Keratinocyte (primary cell): ENCODE measurements at regions not wholly inside any gene's neighbourhood (a gene's known extent, or its start where the extent isn't known, plus 50 kb on each side); places are given as distances from the start of the nearest gene placed in this dataset.

Source experiments
- DNase-seq: peaks from one replicate; pipeline ENCODE4 v3.0.0-alpha.2; 2011; ENCODE audit warnings: low read depth, missing footprints, low spot score
- FAIRE-seq: peaks from 2 replicates; lab custom pipeline; 2011; peaks lifted over from hg19 to GRCh38; lab: Jason Lieb, UNC
- H2AFZ ChIP-seq: 2 replicates; pipeline ENCODE4 v1.6.0; 2012; ENCODE audit warnings: low read length, control low read depth, inconsistent platforms; ENCODE audit not compliant: control insufficient read depth
- H3K27ac ChIP-seq: 2 replicates; pipeline ENCODE4 v1.5.1; 2011; ENCODE audit warnings: low read length; ENCODE audit not compliant: control insufficient read depth, insufficient read depth
- H3K27me3 ChIP-seq: 3 replicates; pipeline ENCODE4 v1.6.0; 2011; ENCODE audit warnings: low read length; ENCODE audit not compliant: control insufficient read depth, insufficient read depth; ENCODE audit errors: extremely low read depth
- H3K36me3 ChIP-seq, 2 experiments: 2 replicates in 1 of 2; 3 replicates in 1 of 2; pipeline ENCODE4 v1.5.1; 2011; ENCODE audit warnings: low read length in 2 of 2, mild to moderate bottlenecking in 1 of 2; ENCODE audit not compliant: control insufficient read depth in 2 of 2, insufficient read depth in 2 of 2; ENCODE audit errors: extremely low read depth in 1 of 2
- H3K4me1 ChIP-seq: 3 replicates; pipeline ENCODE4 v1.5.1; 2011; ENCODE audit warnings: low read length; ENCODE audit not compliant: control insufficient read depth, insufficient read depth; ENCODE audit errors: extremely low read depth
- H3K4me2 ChIP-seq: 3 replicates; pipeline ENCODE4 v1.6.0; 2011; ENCODE audit warnings: low read depth, low read length; ENCODE audit not compliant: control insufficient read depth, insufficient read depth; ENCODE audit errors: extremely low read depth
- H3K4me3 ChIP-seq, 3 experiments: fragments of 200-600 bp in 1 of 3; sonication (generic) in 1 of 3; 2 replicates in 2 of 3; 3 replicates in 1 of 3; pipeline ENCODE4 v1.5.1; 2011 to 2016; ENCODE audit warnings: low read length in 3 of 3, mild to moderate bottlenecking in 3 of 3, control low read depth in 2 of 3, inconsistent platforms in 1 of 3, low read depth in 1 of 3, mixed read lengths in 1 of 3, mixed run types in 1 of 3, moderate library complexity in 1 of 3; ENCODE audit not compliant: control insufficient read depth in 2 of 3, insufficient read depth in 2 of 3; ENCODE audit errors: extremely low read depth in 1 of 3
- H3K79me2 ChIP-seq: 2 replicates; pipeline ENCODE4 v1.6.0; 2012; ENCODE audit warnings: low read length; ENCODE audit not compliant: control insufficient read depth, insufficient read depth
- H3K9ac ChIP-seq: 3 replicates; pipeline ENCODE4 v1.6.0; 2011; ENCODE audit warnings: low read length; ENCODE audit not compliant: control insufficient read depth, insufficient read depth; ENCODE audit errors: extremely low read depth
- H3K9me1 ChIP-seq: 3 replicates; pipeline ENCODE4 v1.6.0; 2011; ENCODE audit warnings: low read length; ENCODE audit not compliant: control insufficient read depth, insufficient read depth; ENCODE audit errors: extremely low read depth
- H3K9me3 ChIP-seq: 2 replicates; pipeline ENCODE4 v1.5.1; 2012; ENCODE audit warnings: low read depth, low read length; ENCODE audit not compliant: control insufficient read depth
- H4K20me1 ChIP-seq: 3 replicates; pipeline ENCODE4 v1.6.0; 2011; ENCODE audit warnings: low read length; ENCODE audit not compliant: control insufficient read depth, insufficient read depth; ENCODE audit errors: extremely low read depth
- EZH2 ChIP-seq: IDR thresholded peaks from one replicate; pipeline ENCODE4 v1.6.1; 2012; ENCODE audit warnings: inconsistent platforms, mild to moderate bottlenecking, low read length, moderate library complexity
- dilution Hi-C: fragments of 300-500 bp; cut with MboI; formaldehyde crosslinking; loops from one replicate; pipeline ENCODE4 v1.7.0; 2020; ENCODE audit warnings: low sequenced_read_pairs; ENCODE audit not compliant: extremely low pct_ligation_motif_present
- TF ChIP-seq, protein P1 (sequence below), 3 experiments: IDR thresholded peaks in 1 of 3; conservative IDR thresholded peaks in 1 of 3; optimal IDR thresholded peaks in 1 of 3; 2 replicates in 2 of 3; 3 replicates in 1 of 3; pipeline versions ENCODE3 to v1.5.1; 2011; ENCODE audit warnings: low read length in 3 of 3, mild to moderate bottlenecking in 3 of 3, moderate library complexity in 2 of 3, control low read depth in 1 of 3, inconsistent platforms in 1 of 3; ENCODE audit not compliant: insufficient read depth in 2 of 3; ENCODE audit errors: extremely low read depth in 1 of 3

DNA sequence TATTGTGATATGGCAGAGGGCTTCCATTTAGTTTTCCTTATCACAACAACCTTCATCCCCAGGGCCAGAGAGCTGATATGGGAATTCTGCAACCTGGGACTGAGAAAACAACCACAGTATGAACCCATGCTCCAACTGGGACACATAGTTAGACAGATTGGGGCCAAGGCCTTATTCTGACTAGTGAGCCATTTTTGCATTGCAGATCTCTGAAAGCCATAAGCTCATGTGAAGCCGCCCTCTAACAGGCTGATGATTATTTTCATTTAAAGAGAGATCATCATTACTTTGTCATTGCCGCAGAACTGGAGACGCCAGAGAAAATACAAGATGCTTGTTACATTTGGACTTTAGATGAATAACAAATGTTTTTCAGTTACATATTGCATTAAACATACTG, 791.7 kb upstream of the POM121L12 start:
- DNase-seq (no peak), FAIRE-seq (no peak)
- H3K27me3 ChIP-seq = no peaks in the 10 kb centered on the region
- H3K9ac ChIP-seq = no peak overlapping the region
- H3K9me3 ChIP-seq = no peaks in the 10 kb centered on the region
- dilution Hi-C loops = no loop called here
- H3K4me1 ChIP-seq = no peaks in the 10 kb centered on the region
- H3K27ac ChIP-seq = no peak overlapping the region
- H3K9me1 ChIP-seq = no peaks in the 10 kb centered on the region
- H3K4me2 ChIP-seq = no peak overlapping the region
- TF ChIP-seq, protein P1, sequence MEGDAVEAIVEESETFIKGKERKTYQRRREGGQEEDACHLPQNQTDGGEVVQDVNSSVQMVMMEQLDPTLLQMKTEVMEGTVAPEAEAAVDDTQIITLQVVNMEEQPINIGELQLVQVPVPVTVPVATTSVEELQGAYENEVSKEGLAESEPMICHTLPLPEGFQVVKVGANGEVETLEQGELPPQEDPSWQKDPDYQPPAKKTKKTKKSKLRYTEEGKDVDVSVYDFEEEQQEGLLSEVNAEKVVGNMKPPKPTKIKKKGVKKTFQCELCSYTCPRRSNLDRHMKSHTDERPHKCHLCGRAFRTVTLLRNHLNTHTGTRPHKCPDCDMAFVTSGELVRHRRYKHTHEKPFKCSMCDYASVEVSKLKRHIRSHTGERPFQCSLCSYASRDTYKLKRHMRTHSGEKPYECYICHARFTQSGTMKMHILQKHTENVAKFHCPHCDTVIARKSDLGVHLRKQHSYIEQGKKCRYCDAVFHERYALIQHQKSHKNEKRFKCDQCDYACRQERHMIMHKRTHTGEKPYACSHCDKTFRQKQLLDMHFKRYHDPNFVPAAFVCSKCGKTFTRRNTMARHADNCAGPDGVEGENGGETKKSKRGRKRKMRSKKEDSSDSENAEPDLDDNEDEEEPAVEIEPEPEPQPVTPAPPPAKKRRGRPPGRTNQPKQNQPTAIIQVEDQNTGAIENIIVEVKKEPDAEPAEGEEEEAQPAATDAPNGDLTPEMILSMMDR (optimal IDR thresholded peaks at IDR 0.05 in 1 of 3, IDR thresholded peaks at IDR 0.05 in 1 of 3, conservative IDR thresholded peaks at IDR 0.05 in 1 of 3; ENCODE audit: extremely low read depth in 1 of 3, insufficient read depth in 2 of 3, low read length in 3 of 3) = no peak
- no peak for TF ChIP-seq EZH2
- H3K36me3 ChIP-seq = no peaks in the 10 kb centered on the region
- H2AFZ ChIP-seq = no peak overlapping the region
- H4K20me1 ChIP-seq = no peaks in the 10 kb centered on the region
- no peaks in the 10 kb centered on the region for H3K79me2 ChIP-seq
- H3K4me3 ChIP-seq = no peak overlapping the region

DNA sequence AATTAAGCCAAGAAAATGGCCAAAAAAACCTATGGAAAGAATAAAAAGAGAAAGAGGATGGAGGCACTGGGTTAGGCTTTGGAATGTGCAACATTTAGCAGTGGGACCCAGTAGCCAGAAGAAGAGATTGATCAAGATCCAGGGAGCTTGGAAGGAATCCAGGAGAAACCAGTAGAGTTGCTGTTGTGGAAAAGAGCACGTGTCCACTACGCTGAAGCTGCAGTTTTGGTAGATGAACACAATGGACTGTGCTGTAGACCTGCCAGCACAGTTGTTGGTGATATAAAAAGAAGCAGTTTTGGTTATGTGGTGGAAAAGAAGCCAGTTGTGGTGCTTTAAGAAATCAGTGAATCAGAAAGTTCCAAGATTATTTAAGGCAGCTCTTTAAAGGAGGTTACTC, 802.2 kb upstream of the POM121L12 start:
- H3K27ac ChIP-seq = no peak overlapping the region
- H3K79me2 ChIP-seq = no peaks in the 10 kb centered on the region
- no peak overlapping the region for H2AFZ ChIP-seq
- H3K36me3 ChIP-seq = no peaks in the 10 kb centered on the region
- H3K4me2 ChIP-seq = no peak overlapping the region
- DNase-seq (no peak), FAIRE-seq (no peak)
- no peaks in the 10 kb centered on the region for H3K27me3 ChIP-seq
- peaks cover 1% of the 10 kb centered on the region for H3K9me3 ChIP-seq
- dilution Hi-C loops = no loop called here
- H3K4me3 ChIP-seq = no peak overlapping the region
- H3K4me1 ChIP-seq = no peaks in the 10 kb centered on the region
- H4K20me1 ChIP-seq = no peaks in the 10 kb centered on the region
- H3K9me1 ChIP-seq = no peaks in the 10 kb centered on the region
- TF ChIP-seq EZH2 = no peak
- TF ChIP-seq, protein P1 (optimal IDR thresholded peaks at IDR 0.05 in 1 of 3, IDR thresholded peaks at IDR 0.05 in 1 of 3, conservative IDR thresholded peaks at IDR 0.05 in 1 of 3; ENCODE audit: extremely low read depth in 1 of 3, insufficient read depth in 2 of 3, low read length in 3 of 3) = no peak
- H3K9ac ChIP-seq = no peak overlapping the region
